ENCODE measurements at regions not wholly inside any gene's neighbourhood (a gene's known extent, or its start where the extent isn't known, plus 50 kb on each side); places are given as distances from the start of the nearest gene placed in this dataset.

GRCh38 chr1:147843486-147843885, 59.1 kb upstream of the GJA8 start:
- TF ChIP-seq POLR2A (IDR thresholded peaks at IDR 0.05; ENCODE audit: low read length) (no peak), GATA1 (IDR thresholded peaks at IDR 0.05; ENCODE audit: low read depth, low read length) (no peak)
